ENCODE measurements at regions not wholly inside any gene's neighbourhood (a gene's known extent, or its start where the extent isn't known, plus 50 kb on each side); places are given as distances from the start of the nearest gene placed in this dataset.

GRCh38 chr15:70440416-70441138 lies 322.8 kb downstream of the UACA start:
- DNase-seq, result no peak

- DNase-seq, result no peak
These were observed 323.5 kb downstream of the UACA start for GRCh38 chr15:70439880-70440279.

- DNase-seq, result no peak
These were observed 324.0 kb downstream of the UACA start for GRCh38 chr15:70439304-70439877.

GRCh38 chr15:70438776-70439175 lies 324.6 kb downstream of the UACA start:
- DNase-seq, result no peak

GRCh38 chr15:70437882-70438451 lies 325.4 kb downstream of the UACA start:
- no peak for DNase-seq

GRCh38 chr15:70437089-70437488 lies 326.3 kb downstream of the UACA start:
- DNase-seq, result no peak

- no peak for DNase-seq
These were observed 326.9 kb downstream of the UACA start for GRCh38 chr15:70436428-70436827.

- DNase-seq, result no peak
These were observed 327.5 kb downstream of the UACA start for GRCh38 chr15:70435872-70436271.

- no peak for DNase-seq
These were observed 328.0 kb downstream of the UACA start for GRCh38 chr15:70435369-70435768.

- DNase-seq, result no peak
These were observed 329.6 kb downstream of the UACA start for GRCh38 chr15:70433586-70434324.

GRCh38 chr15:70432924-70433495 lies 330.3 kb downstream of the UACA start:
- DNase-seq, result no peak

- DNase-seq, result no peak
These were observed 331.5 kb downstream of the UACA start for GRCh38 chr15:70431854-70432253.

GRCh38 chr15:70430069-70430468 lies 332.4 kb upstream of the TLE3 start:
- DNase-seq, result no peak

GRCh38 chr15:70429056-70429722 lies 331.5 kb upstream of the TLE3 start:
- no peak for DNase-seq

- DNase-seq, result no peak
These were observed 330.6 kb upstream of the TLE3 start for GRCh38 chr15:70428211-70428822.

GRCh38 chr15:70427167-70428120 lies 329.7 kb upstream of the TLE3 start:
- no peak for DNase-seq

- DNase-seq, result no peak
These were observed 328.5 kb upstream of the TLE3 start for GRCh38 chr15:70426096-70426821.

GRCh38 chr15:70424937-70425411 lies 327.3 kb upstream of the TLE3 start:
- no peak for DNase-seq

- DNase-seq, result no peak
These were observed 325.6 kb upstream of the TLE3 start for GRCh38 chr15:70423267-70423666.

GRCh38 chr15:70422342-70422741 lies 324.6 kb upstream of the TLE3 start:
- no peak for DNase-seq

Data from femur (tissue), 1 donor.